Islet of Langerhans (tissue), 1 donor: ENCODE measurements at regions not wholly inside any gene's neighbourhood (a gene's known extent, or its start where the extent isn't known, plus 50 kb on each side); places are given as distances from the start of the nearest gene placed in this dataset.

ENCODE experiments used
- FAIRE-seq: peaks from one replicate; lab custom pipeline; 2011; peaks lifted over from hg19 to GRCh38; lab: Jason Lieb, UNC

- no peak for FAIRE-seq
Observed at GRCh38 chr2:57523304-57523703, 523.3 kb upstream of the VRK2 start.

DNA sequence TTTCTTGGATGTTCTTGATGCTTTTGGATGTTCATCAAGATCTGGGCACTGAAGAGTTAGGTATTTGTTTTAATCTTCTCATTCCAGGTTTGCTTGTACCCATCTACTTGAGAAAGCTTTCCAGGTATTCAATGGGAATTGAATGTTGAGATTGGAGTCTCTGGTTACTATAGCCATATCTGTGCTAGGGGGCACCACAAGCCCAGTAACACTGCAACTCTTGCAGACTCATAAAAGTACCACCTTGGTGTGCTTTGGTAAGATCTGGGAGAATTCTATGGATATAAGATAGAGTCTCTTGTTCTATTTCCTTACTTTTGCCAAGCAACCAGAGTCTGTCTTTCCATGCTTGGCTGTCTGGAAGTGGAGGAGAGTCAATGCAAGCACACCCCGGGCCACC lies 518.9 kb upstream of the VRK2 start:
- FAIRE-seq, result no peak

- no peak for FAIRE-seq
Observed at GRCh38 chr2:57528499-57528898, 518.1 kb upstream of the VRK2 start.

GRCh38 chr2:57534358-57534757 lies 512.2 kb upstream of the VRK2 start:
- FAIRE-seq, result no peak

GRCh38 chr2:57536535-57537231 lies 509.9 kb upstream of the VRK2 start:
- FAIRE-seq, result no peak

- FAIRE-seq, result no peak
Observed at GRCh38 chr2:57539761-57540160, 506.8 kb upstream of the VRK2 start.

- FAIRE-seq, result no peak
Observed at GRCh38 chr2:57542081-57542480, 504.5 kb upstream of the VRK2 start.

DNA sequence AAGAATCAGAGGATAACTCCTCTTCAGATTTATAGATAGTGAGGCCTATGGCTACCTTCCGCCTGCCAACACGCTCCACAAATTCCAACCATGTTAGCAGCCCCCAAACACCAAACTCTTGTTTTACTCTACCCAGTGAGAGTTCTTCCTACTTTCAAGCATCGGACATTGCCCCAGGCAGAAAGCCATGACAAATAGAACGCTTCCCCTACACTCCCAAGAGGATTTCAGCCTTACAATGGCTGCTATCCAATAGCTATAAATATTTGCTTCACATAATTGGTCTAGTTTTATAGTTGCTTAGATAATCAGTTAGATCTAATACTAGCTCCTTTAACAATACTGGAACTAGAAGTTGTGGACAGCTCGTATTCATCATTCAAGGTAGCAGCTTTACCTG lies 503.4 kb upstream of the VRK2 start:
- FAIRE-seq, result no peak

DNA sequence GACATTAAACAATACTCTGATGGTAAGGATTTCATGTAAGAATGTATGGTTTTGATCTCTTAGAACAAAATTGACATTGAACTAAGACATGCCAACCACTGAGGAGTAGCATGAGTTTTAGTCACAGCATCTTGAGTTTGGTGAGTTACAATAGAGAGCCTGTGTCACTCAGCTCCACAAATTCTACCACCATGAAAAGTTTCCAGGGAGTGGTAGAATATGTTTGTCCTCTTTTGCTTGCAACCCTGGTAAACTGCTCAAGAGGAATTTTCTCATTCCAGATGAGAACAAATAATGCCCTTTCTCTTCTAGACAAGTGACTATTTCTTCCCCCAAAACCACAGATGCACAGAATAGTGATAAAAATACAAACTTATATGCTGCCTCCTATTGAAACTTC lies 502.0 kb upstream of the VRK2 start:
- no peak for FAIRE-seq

DNA sequence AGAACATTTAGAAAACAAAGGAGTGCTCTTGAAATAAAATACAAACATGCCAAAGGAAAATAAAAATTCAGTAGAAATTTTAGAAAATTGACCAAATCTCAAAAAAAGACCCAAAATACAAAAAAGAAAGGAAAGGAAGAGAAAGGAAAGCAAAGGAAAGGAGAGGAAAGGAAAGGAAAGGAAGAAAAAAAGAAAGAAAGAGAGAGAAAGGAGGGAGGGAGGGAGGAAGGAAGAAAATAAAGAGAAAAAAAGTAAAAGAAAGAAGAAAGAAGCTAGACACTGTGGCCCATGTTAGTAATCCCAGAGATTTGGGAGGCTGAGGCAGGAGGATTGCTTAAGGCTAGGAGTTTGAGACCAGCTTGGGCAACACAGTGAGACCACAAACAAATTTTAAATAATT lies 500.1 kb upstream of the VRK2 start:
- no peak for FAIRE-seq

DNA sequence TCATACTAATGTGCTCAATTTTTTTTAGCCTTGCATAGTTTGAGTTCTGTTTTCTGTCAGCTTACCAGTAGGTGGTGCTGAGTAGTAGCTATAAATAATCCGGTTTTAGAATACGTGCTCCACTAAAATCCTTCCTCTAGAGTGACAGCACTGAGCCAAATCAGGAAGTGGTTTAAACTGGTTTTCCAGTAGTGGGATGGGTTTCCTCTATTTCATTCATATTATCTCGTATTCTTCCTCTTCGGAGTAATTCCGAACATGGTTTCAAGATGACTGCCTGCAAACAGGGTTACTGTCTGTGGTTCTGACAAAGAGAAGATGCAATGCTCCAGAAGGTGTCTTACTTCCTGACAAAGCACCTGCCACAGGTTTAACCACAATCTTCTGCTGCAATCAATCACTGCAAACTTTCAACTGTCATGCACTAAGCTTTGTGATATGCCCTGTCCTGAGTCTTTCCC lies 496.9 kb upstream of the VRK2 start:
- no peak for FAIRE-seq

GRCh38 chr2:57550912-57551311 lies 495.7 kb upstream of the VRK2 start:
- no peak for FAIRE-seq

- FAIRE-seq, result no peak
Observed at GRCh38 chr2:57552885-57553284, 493.7 kb upstream of the VRK2 start.

GRCh38 chr2:57554348-57554747 lies 492.3 kb upstream of the VRK2 start:
- peak; percentile 9 for FAIRE-seq

- no peak for FAIRE-seq
Observed at GRCh38 chr2:57558312-57558711, 488.3 kb upstream of the VRK2 start.

DNA sequence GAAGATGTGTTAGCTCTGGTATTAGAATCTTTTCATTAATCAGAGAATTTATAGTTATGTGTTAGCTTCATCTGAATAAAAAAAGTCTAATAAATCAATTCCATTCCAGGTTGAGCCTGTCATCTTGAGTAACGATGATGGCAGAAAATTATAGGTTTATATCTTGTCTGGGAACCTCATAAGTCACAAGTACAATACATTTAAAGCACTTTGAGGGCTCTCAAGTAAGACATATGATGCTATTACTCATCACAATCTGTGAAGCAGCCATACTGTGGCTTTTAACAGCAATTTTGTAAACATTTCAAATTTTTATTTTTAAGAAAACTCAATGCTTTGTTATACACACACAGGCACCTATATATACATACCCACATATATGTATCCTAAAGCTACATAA lies 484.1 kb upstream of the VRK2 start:
- no peak for FAIRE-seq

- FAIRE-seq, result no peak
Observed at GRCh38 chr2:57563015-57563414, 483.6 kb upstream of the VRK2 start.

- FAIRE-seq, result no peak
Observed at GRCh38 chr2:57567245-57567644, 479.4 kb upstream of the VRK2 start.

DNA sequence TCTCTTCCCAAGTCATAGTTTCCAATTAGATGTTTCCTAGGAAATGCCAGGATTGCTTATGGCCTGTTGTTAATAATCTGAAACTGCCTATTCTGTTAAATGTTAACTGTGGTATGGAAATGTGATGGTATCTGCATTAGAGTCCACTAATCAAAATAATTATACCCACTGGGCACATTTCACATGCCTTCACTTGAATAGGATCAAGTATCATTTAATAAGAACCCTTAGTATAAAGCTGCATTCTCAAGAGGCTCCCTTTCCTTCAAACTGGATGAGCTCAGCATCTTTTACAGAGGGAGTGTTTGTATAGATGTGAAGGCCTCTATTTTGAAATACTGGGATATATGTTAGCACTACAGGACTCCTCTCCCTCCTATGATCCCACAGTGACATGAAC lies 477.2 kb upstream of the VRK2 start:
- FAIRE-seq, result no peak

- FAIRE-seq, result no peak
Observed at GRCh38 chr2:57570961-57571360, 475.6 kb upstream of the VRK2 start.

- FAIRE-seq, result no peak
Observed at GRCh38 chr2:57575700-57576268, 470.8 kb upstream of the VRK2 start.

GRCh38 chr2:57576983-57577382 lies 469.6 kb upstream of the VRK2 start:
- FAIRE-seq, result no peak

DNA sequence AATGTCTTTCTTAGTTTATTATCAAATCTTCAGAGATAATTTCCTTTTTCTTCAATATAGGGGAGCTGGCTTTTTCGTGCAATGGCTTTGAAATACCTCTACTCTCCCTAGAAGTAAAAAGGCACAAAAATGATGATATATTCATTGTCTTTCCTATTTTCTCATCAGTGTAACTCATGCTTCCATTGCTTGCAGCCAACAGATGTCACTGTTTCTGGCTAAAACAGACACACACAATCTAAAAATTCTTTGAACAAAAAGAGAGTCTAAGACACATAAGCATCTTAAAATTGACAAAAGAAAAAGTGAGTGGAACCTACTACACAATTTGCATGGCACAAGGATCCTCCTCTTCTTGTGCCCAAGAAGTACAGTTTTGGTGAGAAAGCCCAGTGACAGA lies 448.7 kb upstream of the VRK2 start:
- no peak for FAIRE-seq

- no peak for FAIRE-seq
Observed at GRCh38 chr2:57598551-57598950, 448.1 kb upstream of the VRK2 start.
